HS-27A (cell line): ENCODE measurements at regions not wholly inside any gene's neighbourhood (a gene's known extent, or its start where the extent isn't known, plus 50 kb on each side); places are given as distances from the start of the nearest gene placed in this dataset.

ENCODE experiments used
- DNase-seq: peaks from one replicate; pipeline ENCODE4 v3.0.0-alpha.2; 2012; ENCODE audit warnings: low read depth, missing footprints

DNA sequence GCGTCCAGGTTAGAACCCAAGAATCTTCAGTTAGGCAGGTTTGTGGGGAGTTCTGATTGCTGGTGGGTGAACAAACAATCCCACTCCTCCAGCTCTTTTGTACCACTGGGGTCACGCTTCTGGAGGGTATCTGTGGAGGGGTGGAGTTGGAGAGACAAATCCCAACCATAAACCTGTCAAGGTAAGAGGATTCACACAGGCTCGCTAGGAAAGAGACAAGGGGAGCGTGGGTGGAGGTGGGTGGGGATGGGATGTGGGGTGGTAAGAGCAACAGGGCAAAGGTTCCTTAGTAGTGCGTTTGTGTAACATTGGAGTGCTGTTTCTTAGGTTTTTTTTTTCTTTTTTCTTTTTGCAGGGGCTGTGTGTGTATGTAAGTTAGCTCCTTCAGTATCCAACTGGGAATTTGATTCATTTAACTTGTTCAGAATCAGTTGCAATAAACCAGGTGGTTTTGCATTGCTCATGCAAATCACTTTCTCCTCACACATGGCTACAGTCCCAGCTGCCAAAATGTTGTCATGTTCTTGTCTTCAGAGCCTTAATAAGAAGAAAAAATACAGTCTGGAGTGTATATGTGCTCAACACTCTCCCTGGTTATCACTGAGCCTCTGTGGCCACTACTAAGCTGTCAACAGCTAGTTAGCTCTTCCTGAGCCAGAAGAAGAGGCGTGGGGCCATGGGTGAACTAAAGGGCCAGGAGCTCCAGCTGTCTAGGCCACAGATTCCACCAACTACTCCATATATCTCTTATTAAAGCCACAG lies 164.0 kb upstream of the RAD23B start:
- DNase-seq = no peak

DNA sequence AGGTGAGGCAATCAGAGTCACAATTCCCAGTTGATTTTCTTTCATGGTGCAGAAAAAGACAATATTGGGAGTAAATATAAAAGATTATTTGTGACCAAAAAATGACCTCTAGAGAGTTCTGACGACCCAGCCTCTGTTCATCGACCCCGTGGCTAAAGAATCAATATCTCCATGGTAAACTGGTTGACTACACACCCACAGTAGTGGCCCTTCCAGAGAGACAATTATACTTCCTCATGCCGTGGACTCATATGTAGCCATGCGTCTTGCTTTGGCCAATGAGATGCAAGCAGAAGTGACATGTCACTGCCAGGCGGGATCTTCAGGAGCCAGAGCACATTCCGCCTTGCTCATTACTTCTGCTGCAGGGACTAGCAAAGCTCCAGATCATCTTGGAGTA lies 163.3 kb upstream of the RAD23B start:
- no peak for DNase-seq

GRCh38 chr9:107123389-107123788 lies 159.7 kb upstream of the RAD23B start:
- DNase-seq = no peak

- DNase-seq = no peak
These were observed 155.5 kb upstream of the RAD23B start for GRCh38 chr9:107127608-107128007.

- no peak for DNase-seq
These were observed 151.8 kb upstream of the RAD23B start for GRCh38 chr9:107131108-107131799.

- no peak for DNase-seq
These were observed 146.8 kb upstream of the RAD23B start for GRCh38 chr9:107136296-107136695.

- no peak for DNase-seq
These were observed 145.4 kb upstream of the RAD23B start for GRCh38 chr9:107137495-107138202.

DNA sequence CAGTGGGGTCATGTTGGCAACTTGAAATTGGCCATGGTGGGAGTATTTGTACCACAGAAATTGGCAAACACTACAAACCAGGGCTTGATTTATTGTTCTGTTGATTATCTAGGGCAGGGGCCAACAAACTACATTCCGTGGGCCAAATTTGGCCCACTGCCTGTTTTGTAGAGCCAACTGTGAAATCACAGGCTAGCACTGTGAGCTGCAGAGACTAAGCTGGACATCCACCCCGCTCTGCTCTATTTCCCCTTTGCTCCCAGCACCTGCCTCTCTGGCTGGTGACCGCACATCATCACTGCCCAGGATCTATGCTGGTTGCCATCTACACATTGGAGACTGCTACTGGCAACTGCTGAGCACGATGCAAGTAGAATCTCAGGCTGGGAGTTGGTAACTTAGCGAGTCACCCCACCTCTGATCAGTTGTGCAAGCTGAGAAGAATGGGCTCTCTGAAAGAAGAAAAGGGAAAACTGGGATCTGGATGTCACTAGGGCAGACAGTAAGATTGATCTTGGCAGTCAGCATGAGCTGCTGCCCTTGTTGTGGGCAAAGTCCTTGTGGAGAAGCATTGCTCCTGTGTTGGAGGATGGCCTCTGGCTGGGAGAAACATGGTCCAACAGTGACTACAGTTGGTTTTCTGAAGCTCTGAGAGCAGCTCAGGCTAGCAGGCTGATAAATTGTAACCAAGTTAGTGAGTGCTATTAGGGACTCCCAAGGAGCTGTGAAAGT lies 144.7 kb upstream of the RAD23B start:
- no peak for DNase-seq

DNA sequence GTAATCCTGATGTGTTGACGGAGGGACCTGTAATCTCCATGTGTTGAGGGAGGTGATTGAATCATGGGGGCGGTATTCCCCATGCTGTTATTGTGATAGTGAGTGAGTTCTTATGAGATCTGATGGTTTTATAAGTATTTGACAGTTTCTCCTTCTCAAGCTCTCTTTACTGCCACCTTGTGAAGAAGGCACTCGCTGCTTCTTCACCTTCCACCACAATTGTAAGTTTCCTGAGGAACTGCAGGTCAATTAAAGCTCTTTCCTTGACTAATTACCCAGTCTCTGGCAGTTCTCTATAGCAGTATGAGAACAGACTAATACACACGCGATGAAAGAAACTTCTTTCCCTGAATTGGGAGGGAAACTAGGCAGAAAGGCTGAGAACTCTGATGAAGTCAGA lies 141.1 kb upstream of the RAD23B start:
- no peak for DNase-seq

DNA sequence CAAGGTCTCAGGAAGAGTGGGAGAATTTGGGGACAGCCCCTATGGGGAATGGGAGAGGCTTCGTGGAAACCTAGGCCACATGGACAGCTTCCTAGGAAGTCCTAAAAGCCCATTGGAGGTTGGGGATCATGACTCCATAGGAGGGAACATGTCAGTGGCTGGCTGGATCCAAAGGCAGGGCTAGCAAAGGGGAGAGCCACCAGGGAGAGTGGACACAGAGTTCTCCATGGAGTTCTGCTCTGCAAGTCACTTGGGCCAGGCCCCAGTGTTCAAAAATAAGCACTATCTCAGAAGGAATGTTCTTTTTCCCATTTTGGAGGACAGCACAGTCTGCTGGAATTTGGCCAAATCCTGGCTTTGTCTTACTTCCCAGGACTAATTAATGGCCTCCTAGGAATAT lies 140.6 kb upstream of the RAD23B start:
- DNase-seq = no peak

DNA sequence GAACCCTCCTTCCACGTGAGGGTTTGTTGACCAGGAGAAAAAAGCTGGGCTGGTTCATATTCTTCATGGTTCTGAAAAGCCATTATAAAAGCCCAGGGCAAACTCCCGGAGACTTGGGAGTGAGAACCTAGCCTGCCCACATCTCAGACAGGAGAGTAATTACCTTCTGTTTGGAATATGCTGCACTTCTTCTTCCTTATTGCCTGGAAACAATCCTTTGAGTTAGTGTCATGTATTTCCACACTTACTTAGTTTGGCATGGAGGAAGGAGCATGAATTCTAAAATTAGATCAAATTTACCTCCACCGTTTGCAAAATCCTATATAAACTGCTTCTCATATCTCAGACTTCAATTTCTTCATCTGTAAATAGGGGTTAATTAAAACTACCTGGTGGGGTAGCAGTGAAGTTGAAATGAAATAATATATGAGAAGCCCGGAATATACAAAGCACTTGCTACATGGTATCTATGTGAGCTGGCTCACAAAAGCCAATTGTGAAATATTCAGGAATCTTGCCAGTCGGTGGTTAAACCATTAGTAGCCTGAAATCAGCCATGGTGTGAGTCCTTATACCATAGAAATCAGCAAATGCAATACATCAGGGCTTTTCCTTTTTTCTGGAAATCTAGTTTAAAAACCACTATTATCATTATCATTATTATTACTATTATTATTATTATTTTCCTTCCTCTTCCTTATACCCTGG lies 140.0 kb upstream of the RAD23B start:
- no peak for DNase-seq

GRCh38 chr9:107144475-107144874 lies 138.6 kb upstream of the RAD23B start:
- no peak for DNase-seq

- no peak for DNase-seq
These were observed 135.9 kb upstream of the RAD23B start for GRCh38 chr9:107147134-107147533.

GRCh38 chr9:107148216-107148615 lies 134.9 kb upstream of the RAD23B start:
- no peak for DNase-seq

- DNase-seq = no peak
These were observed 133.3 kb upstream of the RAD23B start for GRCh38 chr9:107149756-107150155.

DNA sequence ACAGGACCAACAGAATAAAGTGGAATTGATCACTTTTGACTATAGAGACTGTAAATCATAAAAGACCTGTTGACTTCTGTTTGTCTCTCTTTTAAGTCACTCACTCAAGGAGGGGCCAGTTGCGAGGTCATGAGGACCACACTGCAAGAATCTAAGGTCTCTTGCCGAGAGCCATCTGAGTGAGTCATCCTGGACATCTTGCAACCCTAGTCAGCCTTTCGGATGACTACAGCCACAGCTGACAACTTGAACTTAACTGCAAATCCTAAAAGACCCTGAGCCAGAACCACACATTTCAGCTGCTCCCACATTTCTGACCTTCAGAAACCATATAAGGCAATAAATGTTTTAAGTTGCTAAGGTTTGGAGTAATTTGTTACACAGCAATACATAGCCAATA lies 129.7 kb upstream of the RAD23B start:
- DNase-seq = no peak

- DNase-seq = no peak
These were observed 128.8 kb upstream of the RAD23B start for GRCh38 chr9:107154291-107154690.

- no peak for DNase-seq
These were observed 128.3 kb upstream of the RAD23B start for GRCh38 chr9:107154766-107155165.

DNA sequence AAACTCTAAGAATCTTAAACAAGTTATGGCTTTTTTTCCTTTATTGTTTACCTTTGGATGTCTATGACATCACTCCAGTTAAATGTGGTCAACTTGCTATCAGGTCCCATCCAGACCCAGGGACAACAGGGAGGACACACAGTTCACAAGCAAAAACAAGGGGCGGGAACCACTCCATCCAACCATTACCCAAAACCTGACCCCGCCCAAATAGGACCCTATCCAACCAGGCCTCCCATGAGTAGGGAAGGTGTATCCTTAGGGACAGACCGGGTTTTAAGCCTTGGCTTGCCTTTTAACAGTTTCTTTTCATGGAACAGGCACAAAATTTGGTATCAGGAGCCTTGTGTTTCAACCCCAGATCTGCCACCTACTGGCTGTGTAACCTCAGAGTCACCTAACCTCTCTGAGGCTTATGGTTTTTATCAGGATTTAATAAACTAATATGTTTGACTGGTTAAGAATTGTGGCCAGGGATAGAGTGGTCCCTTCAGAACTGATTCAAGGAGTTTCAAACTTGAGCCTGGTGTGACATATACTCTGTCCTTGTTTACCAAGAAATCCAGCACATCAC lies 127.7 kb upstream of the RAD23B start:
- no peak for DNase-seq

DNA sequence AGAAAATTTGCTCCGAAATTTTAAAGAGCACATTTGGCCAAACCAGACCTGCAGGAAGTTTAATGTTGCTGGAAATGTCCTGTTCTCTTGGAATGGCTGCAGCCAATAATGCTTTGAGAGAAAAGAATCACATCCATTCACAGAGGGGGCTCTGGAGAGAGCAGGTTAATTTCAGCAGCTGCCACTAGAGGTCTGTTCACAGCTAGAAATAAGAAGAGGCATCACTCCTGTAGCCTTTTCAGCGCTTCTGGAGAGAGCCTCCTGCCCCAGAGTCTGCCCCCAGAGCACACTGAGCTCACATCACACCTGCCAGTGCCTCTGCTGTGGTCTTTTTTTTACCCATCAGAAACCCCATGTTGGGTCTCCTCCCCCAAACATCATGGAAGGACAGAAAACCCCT lies 124.8 kb upstream of the RAD23B start:
- DNase-seq = no peak

- DNase-seq = no peak
These were observed 121.7 kb upstream of the RAD23B start for GRCh38 chr9:107161338-107161737.
